Skin of body (tissue), 1 donor: ENCODE measurements at regions not wholly inside any gene's neighbourhood (a gene's known extent, or its start where the extent isn't known, plus 50 kb on each side); places are given as distances from the start of the nearest gene placed in this dataset.

ENCODE experiments used
- DNase-seq: peaks from one replicate; lab custom pipeline; 2025; lab: John Stamatoyannopoulos, UW

GRCh38 chr11:21820176-21820575 lies 372.7 kb upstream of the ANO5 start:
- DNase-seq: no peak

DNA sequence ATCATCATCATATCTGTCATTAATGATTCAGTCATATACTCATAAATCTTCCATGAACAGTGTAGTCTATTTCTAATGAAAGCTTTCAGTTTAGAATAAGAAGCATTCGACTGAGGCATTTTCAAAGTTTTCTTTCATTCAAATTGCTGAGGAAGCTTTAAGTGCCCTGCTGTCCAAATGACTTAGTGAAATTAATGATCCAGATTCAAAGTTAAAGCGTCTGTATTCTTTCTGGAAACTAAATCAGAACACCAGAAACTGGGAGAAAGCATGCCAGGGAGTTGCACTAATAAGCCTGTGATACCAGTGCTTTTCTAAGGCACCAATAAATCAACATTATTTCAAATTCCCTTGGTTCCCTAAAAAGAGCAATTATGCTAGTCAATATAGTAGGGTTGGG lies 367.8 kb upstream of the ANO5 start:
- DNase-seq: no peak

DNA sequence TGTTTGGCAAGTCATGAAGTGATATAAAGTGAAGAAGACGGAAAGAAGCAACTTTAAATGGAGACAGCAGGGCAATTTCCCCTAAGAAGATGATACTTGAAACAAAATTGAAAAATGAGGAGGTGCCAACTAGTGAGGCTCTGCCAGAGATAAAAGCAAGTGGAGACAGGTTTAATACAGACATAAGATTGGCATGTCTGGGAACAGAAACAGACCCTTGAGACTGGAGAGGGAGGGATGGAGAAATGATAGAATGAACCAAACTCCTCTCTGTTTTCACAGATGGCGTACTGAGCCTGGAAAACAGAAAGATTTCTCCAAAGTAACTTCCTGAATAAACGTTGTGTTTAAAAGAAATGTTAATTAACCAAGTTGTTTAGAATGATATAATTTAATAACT lies 354.5 kb upstream of the ANO5 start:
- no peak for DNase-seq

GRCh38 chr11:21839796-21840195 lies 353.1 kb upstream of the ANO5 start:
- DNase-seq: no peak

DNA sequence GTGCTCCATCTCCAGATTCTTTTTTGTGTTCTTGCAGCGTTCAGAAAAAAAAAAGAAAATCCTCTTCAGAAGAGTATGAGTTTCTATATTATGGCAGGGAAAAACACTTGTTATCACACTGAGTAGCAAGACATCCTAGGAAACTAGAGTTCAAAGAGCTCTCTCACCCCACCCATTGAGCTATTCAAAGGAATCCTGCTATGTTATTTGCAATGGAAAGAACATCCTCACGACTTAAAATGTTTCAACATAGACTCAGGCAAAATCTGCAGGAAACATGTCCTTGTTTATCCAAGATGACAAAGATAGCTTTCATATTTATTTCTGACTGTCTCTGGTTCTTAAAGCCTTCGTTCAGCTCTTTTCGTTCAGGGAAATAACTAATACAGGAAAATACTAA lies 331.6 kb upstream of the ANO5 start:
- DNase-seq: no peak

DNA sequence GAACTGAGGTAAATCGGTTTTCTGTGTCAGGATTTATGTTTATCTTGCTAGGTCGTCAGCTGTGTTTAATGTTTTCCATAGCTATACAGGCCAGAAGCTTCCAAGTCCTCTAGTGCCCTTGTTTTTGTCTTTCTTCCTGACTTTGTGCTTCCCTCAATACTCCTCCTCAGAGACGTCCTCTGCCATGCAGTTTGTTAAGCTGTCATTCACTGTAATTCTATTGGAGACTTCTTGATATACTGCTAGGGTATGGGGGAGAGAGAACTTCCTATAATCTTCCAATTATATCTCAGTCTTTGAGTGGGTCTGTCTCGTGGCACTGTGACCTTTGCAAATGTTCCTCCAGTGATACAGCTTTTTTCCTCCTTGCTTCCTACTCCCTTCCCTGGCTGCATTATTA lies 327.3 kb upstream of the ANO5 start:
- no peak for DNase-seq

DNA sequence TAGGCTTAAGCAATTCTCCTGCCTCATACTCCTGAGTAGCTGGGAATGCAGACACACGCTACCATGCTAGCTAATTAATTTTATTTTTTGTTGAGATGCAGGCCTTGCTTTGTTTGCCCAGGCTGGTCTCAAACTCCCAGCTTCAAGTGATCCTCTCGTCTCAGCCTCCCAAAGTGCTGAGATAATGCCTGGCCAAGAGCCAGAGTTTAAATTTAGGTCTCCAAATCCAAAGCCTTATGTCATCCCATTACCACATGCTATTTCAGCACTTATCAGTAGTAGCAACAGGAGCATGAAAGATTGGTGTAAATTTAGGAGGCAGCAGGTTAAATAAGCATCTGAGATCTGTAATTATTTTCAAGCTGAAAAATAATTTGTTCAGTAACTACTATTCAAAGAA lies 326.1 kb upstream of the ANO5 start:
- no peak for DNase-seq

DNA sequence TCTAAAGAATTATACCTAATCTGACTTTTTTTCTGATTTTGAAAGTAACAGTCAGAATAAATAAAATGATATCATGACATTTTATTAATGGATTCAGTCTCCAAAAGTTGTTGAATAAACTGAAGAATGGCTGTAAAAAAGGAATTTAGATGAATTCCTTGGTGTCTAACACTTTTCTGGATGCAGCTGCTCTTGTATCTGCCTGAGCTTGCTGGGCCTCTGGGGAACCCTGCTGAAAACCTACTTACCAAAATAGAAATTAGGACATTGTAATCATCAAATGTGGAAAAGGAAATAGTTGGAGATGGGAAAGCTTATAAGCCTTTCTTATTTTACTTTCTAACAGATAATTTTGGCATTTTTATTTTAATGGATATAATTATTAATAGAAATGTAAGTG lies 315.7 kb upstream of the ANO5 start:
- DNase-seq: no peak

DNA sequence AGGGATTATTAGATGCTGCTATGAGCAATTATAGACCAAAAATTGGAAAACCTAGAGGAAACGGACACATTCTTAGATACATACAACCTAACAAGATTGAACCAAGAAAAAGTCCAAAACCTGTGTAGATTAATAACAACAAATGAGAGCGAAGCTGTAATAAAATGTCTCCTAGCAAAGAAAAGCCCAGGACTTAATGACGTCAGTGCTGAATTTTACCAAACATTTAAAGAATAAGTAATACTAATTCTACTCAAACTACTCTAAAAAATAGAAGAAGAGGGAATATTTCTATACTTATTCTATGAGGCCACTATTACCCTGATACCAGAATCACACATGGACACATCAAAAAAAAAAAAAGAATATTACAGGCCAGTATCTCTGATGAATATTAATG lies 309.5 kb upstream of the ANO5 start:
- DNase-seq: no peak

- no peak for DNase-seq
Observed at GRCh38 chr11:21888814-21889213, 304.1 kb upstream of the ANO5 start.

DNA sequence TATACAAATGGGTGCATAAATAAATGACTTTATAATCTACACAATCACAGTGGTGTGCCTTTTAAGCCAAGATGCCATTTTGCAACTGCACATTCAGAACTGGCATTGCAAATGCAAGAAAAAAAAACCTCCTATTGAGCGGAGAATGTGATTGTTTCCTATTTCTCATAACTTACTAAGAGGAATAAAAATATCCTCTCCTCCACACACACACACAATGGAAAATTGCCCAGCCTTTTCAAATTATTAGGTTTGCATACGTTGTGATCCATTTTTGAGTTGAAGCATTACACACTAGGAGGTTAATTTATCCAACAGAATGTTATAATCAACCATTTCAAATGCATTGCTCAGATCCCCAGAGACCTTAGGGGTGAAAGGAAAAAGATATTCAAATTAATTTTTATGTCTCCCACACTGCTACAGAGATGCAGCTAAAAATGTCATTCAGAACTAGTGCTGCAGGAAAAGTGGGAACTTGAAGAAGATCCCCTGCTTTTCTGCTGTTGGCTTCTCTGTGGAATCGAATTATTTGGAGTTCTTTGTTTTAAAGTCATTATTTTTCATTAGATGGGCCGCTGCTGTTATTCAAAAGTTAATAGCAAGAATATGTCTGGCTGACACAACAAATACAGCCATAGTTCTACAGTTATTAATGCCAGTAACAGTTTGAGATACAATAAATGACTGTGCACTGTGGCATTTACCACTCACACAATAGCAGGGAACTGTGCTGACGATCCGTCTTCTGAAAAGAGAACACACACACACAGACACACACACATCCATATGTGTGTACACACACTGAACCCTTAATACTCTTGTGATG lies 299.9 kb upstream of the ANO5 start:
- DNase-seq: no peak

- no peak for DNase-seq
Observed at GRCh38 chr11:21893565-21893867, 299.4 kb upstream of the ANO5 start.

- no peak for DNase-seq
Observed at GRCh38 chr11:21894492-21894891, 298.4 kb upstream of the ANO5 start.

GRCh38 chr11:21895686-21896085 lies 297.2 kb upstream of the ANO5 start:
- no peak for DNase-seq

DNA sequence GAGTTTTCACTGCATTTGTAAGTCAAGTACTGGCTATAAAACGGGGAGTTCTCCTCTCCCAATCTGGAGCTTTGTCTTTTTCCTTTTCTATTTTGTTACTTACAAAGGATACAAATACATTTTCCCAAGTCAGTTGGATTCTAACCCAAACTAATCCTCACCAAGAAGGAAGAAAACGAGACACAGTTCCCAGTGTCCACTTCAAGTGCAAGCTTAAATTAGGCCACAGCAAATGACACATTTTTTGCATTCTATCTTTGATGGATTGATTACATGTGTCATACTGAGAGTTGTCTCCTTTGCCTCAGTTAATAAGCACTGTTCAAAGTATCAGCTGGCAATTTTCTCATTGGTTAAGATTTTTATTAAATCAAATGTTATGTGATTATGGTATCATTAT lies 296.7 kb upstream of the ANO5 start:
- DNase-seq: no peak

DNA sequence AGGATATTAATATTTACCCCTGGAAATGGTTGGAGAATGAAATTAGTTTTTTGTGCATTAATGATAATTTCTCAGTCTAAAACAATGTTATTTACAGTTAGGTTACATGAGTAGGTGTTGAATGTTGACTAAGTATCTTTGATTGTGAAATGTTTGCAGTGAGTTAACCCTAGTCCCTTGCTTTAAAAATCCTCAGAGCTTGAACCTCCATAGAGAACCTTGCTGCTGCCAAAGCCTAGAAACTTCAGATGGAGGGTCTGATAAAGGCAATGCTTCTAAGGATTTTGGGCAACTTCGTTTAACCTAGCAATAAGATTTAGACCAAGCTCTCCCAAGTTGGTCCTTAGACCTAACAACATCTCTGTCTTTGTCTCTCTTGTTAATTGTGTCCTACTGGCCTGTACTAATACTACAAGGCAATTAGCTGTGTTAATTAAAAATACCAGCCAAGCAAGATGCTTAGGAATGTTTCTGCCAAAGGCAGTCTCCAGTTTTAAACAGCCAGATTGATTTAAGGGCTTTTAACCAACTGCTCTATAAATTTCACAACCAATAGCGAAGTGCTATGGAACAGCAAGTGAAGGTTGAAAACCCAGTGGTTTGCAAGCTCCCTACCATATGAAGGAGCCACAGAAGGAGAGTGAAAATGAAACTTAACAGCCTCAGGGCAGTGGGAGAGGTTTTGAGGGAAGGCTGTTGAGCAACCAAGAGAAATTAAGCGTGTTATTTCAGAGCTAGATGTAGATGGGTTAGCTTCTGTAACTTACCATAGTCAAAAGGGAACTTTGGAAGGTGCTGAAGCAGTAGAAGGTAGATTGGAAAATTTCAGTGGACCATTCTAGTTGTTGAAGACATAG lies 295.9 kb upstream of the ANO5 start:
- no peak for DNase-seq

- DNase-seq: no peak
Observed at GRCh38 chr11:21897752-21898151, 295.1 kb upstream of the ANO5 start.

GRCh38 chr11:21908211-21908610 lies 284.7 kb upstream of the ANO5 start:
- DNase-seq: no peak

GRCh38 chr11:21909145-21909544 lies 283.7 kb upstream of the ANO5 start:
- DNase-seq: no peak

- DNase-seq: no peak
Observed at GRCh38 chr11:21911061-21911460, 281.8 kb upstream of the ANO5 start.

GRCh38 chr11:21912285-21912684 lies 280.6 kb upstream of the ANO5 start:
- DNase-seq: no peak

GRCh38 chr11:21921151-21921550 lies 271.7 kb upstream of the ANO5 start:
- no peak for DNase-seq

DNA sequence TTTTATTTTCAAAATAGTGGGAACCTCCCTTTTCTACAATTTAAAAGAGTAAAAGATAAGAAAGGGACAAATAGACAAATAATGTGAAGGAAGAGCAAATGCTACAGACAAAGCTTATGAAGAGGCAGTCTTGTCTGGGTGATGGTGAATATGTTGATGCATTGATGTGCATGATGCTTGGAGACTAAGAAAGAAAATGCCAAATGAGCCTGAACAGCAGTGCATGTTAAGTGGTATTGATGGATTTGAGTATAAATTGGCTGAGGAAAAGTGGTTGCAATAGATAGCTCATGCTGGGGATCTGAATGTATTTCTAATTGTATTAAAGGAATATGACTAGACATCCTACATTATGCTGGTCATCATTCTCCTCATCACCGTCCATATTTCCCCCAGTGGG lies 268.6 kb upstream of the ANO5 start:
- no peak for DNase-seq
